IPS-NIHi11 (cell line): ENCODE measurements at regions not wholly inside any gene's neighbourhood (a gene's known extent, or its start where the extent isn't known, plus 50 kb on each side); places are given as distances from the start of the nearest gene placed in this dataset.

ENCODE experiments used
- DNase-seq: peaks from one replicate; pipeline ENCODE4 v3.0.0; 2012; ENCODE audit warnings: mixed read lengths, low spot score

GRCh38 chr5:34587355-34588241, 68.5 kb upstream of the RAI14 start:
- no peak for DNase-seq

GRCh38 chr5:34589832-34590231, 66.3 kb upstream of the RAI14 start:
- no peak for DNase-seq

- DNase-seq = no peak
Observed at GRCh38 chr5:34591723-34592122, 64.4 kb upstream of the RAI14 start.

GRCh38 chr5:34597034-34598027, 58.8 kb upstream of the RAI14 start:
- DNase-seq = no peak

GRCh38 chr5:34598177-34598794, 57.8 kb upstream of the RAI14 start:
- no peak for DNase-seq

- DNase-seq = no peak
Observed at GRCh38 chr5:34599471-34600117, 56.5 kb upstream of the RAI14 start.

GRCh38 chr5:34600118-34600493, 56.0 kb upstream of the RAI14 start:
- DNase-seq = no peak

GRCh38 chr5:34603378-34603777, 52.8 kb upstream of the RAI14 start:
- no peak for DNase-seq

- no peak for DNase-seq
Observed at GRCh38 chr5:34604119-34604675, 51.9 kb upstream of the RAI14 start.

- no peak for DNase-seq
Observed at GRCh38 chr5:34606101-34606500, 50.0 kb upstream of the RAI14 start.
